HFFc6 (cell line): ENCODE measurements at regions not wholly inside any gene's neighbourhood (a gene's known extent, or its start where the extent isn't known, plus 50 kb on each side); places are given as distances from the start of the nearest gene placed in this dataset.

ENCODE experiments used
- DNase-seq: peaks from one replicate; pipeline ENCODE4 v3.0.0-alpha.2; 2018
- H3K27ac Mint-ChIP-seq: 2 replicates; pipeline ENCODE4 v1.8.0; 2020; ENCODE audit warnings: mild to moderate bottlenecking, mixed read lengths
- H3K27me3 Mint-ChIP-seq: 2 replicates; pipeline ENCODE4 v1.8.0; 2021; ENCODE audit warnings: mild to moderate bottlenecking, moderate library complexity, mixed read lengths; ENCODE audit not compliant: insufficient read depth
- H3K36me3 Mint-ChIP-seq: 2 replicates; pipeline ENCODE4 v1.8.0; 2021; ENCODE audit warnings: low read depth, mixed read lengths
- H3K4me1 Mint-ChIP-seq: 2 replicates; pipeline ENCODE4 v1.8.0; 2020; ENCODE audit warnings: low read depth, mixed read lengths
- H3K4me3 Mint-ChIP-seq: 2 replicates; pipeline ENCODE4 v1.8.0; 2020; ENCODE audit warnings: mild to moderate bottlenecking, moderate library complexity, mixed read lengths
- H3K9me3 Mint-ChIP-seq: 2 replicates; pipeline ENCODE4 v1.8.0; 2020; ENCODE audit warnings: mild to moderate bottlenecking, mixed read lengths
- CTCF ChIP-seq: fragments of 200-600 bp; sonication (generic); IDR thresholded peaks from 2 replicates; pipeline ENCODE4 v1.5.0; 2021; ENCODE audit warnings: antibody characterized with exemption, mild to moderate bottlenecking

- no peak for DNase-seq
- peaks cover 22% of the 10 kb centered on the region for H3K4me1 Mint-ChIP-seq
- no peaks in the 10 kb centered on the region for H3K9me3 Mint-ChIP-seq
- H3K36me3 Mint-ChIP-seq, result no peaks in the 10 kb centered on the region
- no peak overlapping the region for H3K4me3 Mint-ChIP-seq
- peaks cover 8% of the 10 kb centered on the region for H3K27me3 Mint-ChIP-seq
- TF ChIP-seq CTCF, result no peak
- H3K27ac Mint-ChIP-seq, result no peak overlapping the region
These were observed 50.9 kb upstream of the KPNA4 start for GRCh38 chr3:160616311-160616710.
